H9 (cell line): ENCODE measurements at regions not wholly inside any gene's neighbourhood (a gene's known extent, or its start where the extent isn't known, plus 50 kb on each side); places are given as distances from the start of the nearest gene placed in this dataset.
A peak's percentile ranks its signal among the peaks of the same experiment; 100 is the strongest.

Experiments
- DNase-seq: peaks from one replicate; pipeline ENCODE4 v3.0.0-alpha.2; 2017
- H2AFZ ChIP-seq: one replicate; pipeline ENCODE4 v1.6.1; 2013; ENCODE audit warnings: mild to moderate bottlenecking, low read length, control low read depth, moderate library complexity
- H2AK5ac ChIP-seq: 2 replicates; pipeline ENCODE4 v1.6.1; 2013; ENCODE audit warnings: low read length, control low read depth, mixed read lengths; ENCODE audit not compliant: insufficient read length
- H2BK120ac ChIP-seq: one replicate; pipeline ENCODE4 v1.6.1; 2013; ENCODE audit warnings: low read depth, mild to moderate bottlenecking, low read length, control low read depth, inconsistent platforms; ENCODE audit not compliant: poor library complexity, severe bottlenecking
- H2BK12ac ChIP-seq: 2 replicates; pipeline ENCODE4 v1.6.1; 2013; ENCODE audit warnings: low read length, control low read depth, mixed read lengths, low read depth; ENCODE audit not compliant: insufficient read length
- H2BK15ac ChIP-seq: 2 replicates; pipeline ENCODE4 v1.6.1; 2013; ENCODE audit warnings: low read depth, low read length, control low read depth
- H2BK20ac ChIP-seq: one replicate; pipeline ENCODE4 v1.6.1; 2013; ENCODE audit warnings: low read depth, mild to moderate bottlenecking, low read length, control low read depth, inconsistent platforms; ENCODE audit not compliant: poor library complexity, severe bottlenecking
- H2BK5ac ChIP-seq: 2 replicates; pipeline ENCODE4 v1.6.1; 2013; ENCODE audit warnings: low read length, control low read depth, mixed read lengths; ENCODE audit not compliant: insufficient read length
- H3K14ac ChIP-seq: 2 replicates; pipeline ENCODE4 v1.6.1; 2013; ENCODE audit warnings: low read length, control low read depth; ENCODE audit not compliant: insufficient read depth
- H3K18ac ChIP-seq: 2 replicates; pipeline ENCODE4 v1.6.1; 2013; ENCODE audit warnings: low read depth, mild to moderate bottlenecking, mixed read lengths, low read length, control low read depth; ENCODE audit not compliant: insufficient read length
- H3K23ac ChIP-seq: 2 replicates; pipeline ENCODE4 v1.6.1; 2013; ENCODE audit warnings: low read length, control low read depth, mixed read lengths, low read depth; ENCODE audit not compliant: insufficient read length
- H3K23me2 ChIP-seq: 2 replicates; pipeline ENCODE4 v1.6.1; 2013; ENCODE audit warnings: low read depth, mild to moderate bottlenecking, mixed read lengths, low read length, control low read depth; ENCODE audit not compliant: insufficient read length, poor library complexity, severe bottlenecking
- H3K27ac ChIP-seq: 2 replicates; pipeline ENCODE4 v1.5.1; 2013; ENCODE audit warnings: low read length, control low read depth, mixed read lengths, low read depth; ENCODE audit not compliant: insufficient read length
- H3K27me3 ChIP-seq: 2 replicates; pipeline ENCODE4 v1.6.1; 2013; ENCODE audit warnings: low read length, control low read depth, inconsistent platforms; ENCODE audit not compliant: insufficient read depth
- H3K4ac ChIP-seq: 2 replicates; pipeline ENCODE4 v1.6.1; 2013; ENCODE audit warnings: low read depth, mild to moderate bottlenecking, control low read depth, inconsistent platforms, low read length, moderate library complexity
- H3K4me1 ChIP-seq: 2 replicates; pipeline ENCODE4 v1.6.1; 2013; ENCODE audit warnings: low read length, control low read depth, inconsistent platforms; ENCODE audit not compliant: insufficient read depth
- H3K4me2 ChIP-seq: 2 replicates; pipeline ENCODE4 v1.6.1; 2013; ENCODE audit warnings: low read length, control low read depth, mixed read lengths; ENCODE audit not compliant: insufficient read length, insufficient read depth
- H3K56ac ChIP-seq: 2 replicates; pipeline ENCODE4 v1.6.1; 2013; ENCODE audit warnings: low read depth, mild to moderate bottlenecking, mixed read lengths, low read length, control low read depth; ENCODE audit not compliant: insufficient read length
- H3K79me1 ChIP-seq: 2 replicates; pipeline ENCODE4 v1.6.1; 2013; ENCODE audit warnings: low read depth, mild to moderate bottlenecking, moderate library complexity, low read length, control low read depth, inconsistent platforms; ENCODE audit not compliant: insufficient read depth, poor library complexity, severe bottlenecking
- H3K79me2 ChIP-seq: 2 replicates; pipeline ENCODE4 v1.6.1; 2013; ENCODE audit warnings: low read length, control low read depth, inconsistent platforms; ENCODE audit not compliant: insufficient read depth
- H3K9ac ChIP-seq: 2 replicates; pipeline ENCODE4 v1.6.1; 2013; ENCODE audit warnings: low read length, control low read depth, mixed read lengths; ENCODE audit not compliant: insufficient read length; ENCODE audit errors: extremely low read depth
- H3K9me3 ChIP-seq: one replicate; pipeline ENCODE4 v1.6.1; 2013; ENCODE audit warnings: low read depth, low read length, inconsistent platforms; ENCODE audit not compliant: control insufficient read depth
- H3T11ph ChIP-seq: one replicate; pipeline ENCODE4 v1.6.1; 2013; ENCODE audit warnings: mild to moderate bottlenecking, low read length, control low read depth, inconsistent platforms
- H4K20me1 ChIP-seq: one replicate; pipeline ENCODE4 v1.6.1; 2013; ENCODE audit not compliant: control insufficient read depth, insufficient read length, insufficient read depth
- H4K5ac ChIP-seq: 2 replicates; pipeline ENCODE4 v1.6.1; 2013; ENCODE audit warnings: low read depth, mild to moderate bottlenecking, mixed read lengths, low read length, control low read depth; ENCODE audit not compliant: insufficient read length
- H4K8ac ChIP-seq: replicated peaks from 2 replicates; pipeline ENCODE4 v1.6.1; 2013; ENCODE audit warnings: low read length, control low read depth, mixed read lengths, low read depth; ENCODE audit not compliant: insufficient read length
- H4K91ac ChIP-seq: 2 replicates; pipeline ENCODE4 v1.6.1; 2013; ENCODE audit warnings: low read depth, mild to moderate bottlenecking, moderate library complexity, mixed read lengths, low read length, control low read depth; ENCODE audit not compliant: insufficient read length
- H3K27ac Mint-ChIP-seq, 3 experiments: 2 replicates in 2 of 3; 3 replicates in 1 of 3; pipeline ENCODE4 v1.8.0; 2020 to 2021; ENCODE audit warnings: mixed read lengths in 3 of 3, mild to moderate bottlenecking in 1 of 3, moderate library complexity in 1 of 3
- H3K27me3 Mint-ChIP-seq: 2 replicates; pipeline ENCODE4 v1.8.0; 2021; ENCODE audit warnings: low read depth, mild to moderate bottlenecking, moderate library complexity, mixed read lengths
- H3K36me3 Mint-ChIP-seq, 3 experiments: 2 replicates in 2 of 3; 3 replicates in 1 of 3; pipeline ENCODE4 v1.8.0; 2020 to 2021; ENCODE audit warnings: low read depth in 3 of 3, mixed read lengths in 3 of 3; ENCODE audit not compliant: insufficient read depth in 1 of 3
- H3K4me1 Mint-ChIP-seq, 2 experiments: 2 replicates each; pipeline ENCODE4 v1.8.0; 2020; ENCODE audit warnings: mixed read lengths in 2 of 2
- H3K4me3 Mint-ChIP-seq, 2 experiments: 2 replicates in 1 of 2; 3 replicates in 1 of 2; pipeline ENCODE4 v1.8.0; 2020 to 2021; ENCODE audit warnings: mild to moderate bottlenecking in 2 of 2, mixed read lengths in 2 of 2, moderate library complexity in 1 of 2
- H3K9me3 Mint-ChIP-seq, 2 experiments: 2 replicates in 1 of 2; 3 replicates in 1 of 2; pipeline ENCODE4 v1.8.0; 2020; ENCODE audit warnings: mild to moderate bottlenecking in 2 of 2, mixed read lengths in 2 of 2, moderate library complexity in 1 of 2
- CTCF ChIP-seq: fragments of 200-600 bp; sonication (generic); conservative IDR thresholded peaks from 3 replicates; pipeline ENCODE4 v1.8.0; 2021; ENCODE audit warnings: antibody characterized with exemption, mild to moderate bottlenecking
- WGBS: extraction: QIAGEN DNeasy Blood & Tissue Kit; methylation state at CpG from one replicate; pipeline ENCODE4 v1.1.7; 2013; ENCODE audit warnings: missing lambda C conversion rate, low lambda C conversion rate, mixed read lengths; ENCODE audit not compliant: insufficient read length; ENCODE audit errors: extremely low coverage; 5-methylcytosine and 5-hydroxymethylcytosine counted together

- no CpG with 5 or more reads among the region's 4 CpGs for WGBS
- no peak overlapping the region for H3K18ac ChIP-seq
- H4K91ac ChIP-seq: no peak overlapping the region
- no peak overlapping the region for H2BK120ac ChIP-seq
- no peak overlapping the region for H4K8ac ChIP-seq
- H3K79me2 ChIP-seq: no peaks in the 10 kb centered on the region
- H3K27ac ChIP-seq: no peak overlapping the region
- Mint-ChIP-seq H3K4me3 (no peak overlapping the region), H3K9me3 (0 out of 5 replicates have a peak, but pooled peaks cover 0 to 2% of the 10 kb centered on the region in 2 experiments), H3K27me3 (0 out of 2 replicates have a peak, but pooled peaks cover 1% of the 10 kb centered on the region), H3K27ac (no peak overlapping the region), H3K4me1 (peaks cover 7 to 8% of the 10 kb centered on the region in 2 experiments), H3K36me3 (no peaks in the 10 kb centered on the region)
- no peak overlapping the region for H3K4ac ChIP-seq
- H3K27me3 ChIP-seq: no peaks in the 10 kb centered on the region
- no peak overlapping the region for H3K56ac ChIP-seq
- H2AK5ac ChIP-seq: no peak overlapping the region
- H3K9me3 ChIP-seq: no peaks in the 10 kb centered on the region
- H4K5ac ChIP-seq: no peak overlapping the region
- H3K4me2 ChIP-seq: no peak overlapping the region
- H2BK20ac ChIP-seq: no peak overlapping the region
- no peak for TF ChIP-seq CTCF
- H3K79me1 ChIP-seq: no peaks in the 10 kb centered on the region
- H3K9ac ChIP-seq: no peak overlapping the region
- no peaks in the 10 kb centered on the region for H3K23me2 ChIP-seq
- no peak overlapping the region for H2BK5ac ChIP-seq
- no peak overlapping the region for H3K14ac ChIP-seq
- no peak overlapping the region for H3T11ph ChIP-seq
- H2BK12ac ChIP-seq: no peak overlapping the region
- H2BK15ac ChIP-seq: no peak overlapping the region
- no peak overlapping the region for H3K23ac ChIP-seq
- H4K20me1 ChIP-seq: no peaks in the 10 kb centered on the region
- no peak for DNase-seq
- H3K4me1 ChIP-seq: no peaks in the 10 kb centered on the region; the same call in 1 of the 2 replicates
- peak overlapping the region; percentile 14 for H2AFZ ChIP-seq
Observed at GRCh38 chr3:30166535-30166934, 439.9 kb upstream of the TGFBR2 start.
